ENCODE measurements at regions not wholly inside any gene's neighbourhood (a gene's known extent, or its start where the extent isn't known, plus 50 kb on each side); places are given as distances from the start of the nearest gene placed in this dataset.

GRCh38 chr2:107760620-107761364, 65.9 kb upstream of the RGPD4 start:
- TF ChIP-seq POLR2A (IDR thresholded peaks at IDR 0.05; ENCODE audit: low read length) (no peak), GATA1 (IDR thresholded peaks at IDR 0.05; ENCODE audit: low read depth, low read length) (no peak)
- DNase-seq, result no peak

- TF ChIP-seq GATA1 (IDR thresholded peaks at IDR 0.05; ENCODE audit: low read depth, low read length) (no peak), POLR2A (IDR thresholded peaks at IDR 0.05; ENCODE audit: low read length) (no peak)
- DNase-seq, result no peak
Measured at GRCh38 chr2:107772353-107772752, 54.3 kb upstream of the RGPD4 start.

GRCh38 chr2:107775211-107775610, 51.5 kb upstream of the RGPD4 start:
- no peak for TF ChIP-seq GATA1 (IDR thresholded peaks at IDR 0.05; ENCODE audit: low read depth, low read length)
- TF ChIP-seq POLR2A (IDR thresholded peaks at IDR 0.05; ENCODE audit: low read length), result no peak
- DNase-seq, result no peak

DNA sequence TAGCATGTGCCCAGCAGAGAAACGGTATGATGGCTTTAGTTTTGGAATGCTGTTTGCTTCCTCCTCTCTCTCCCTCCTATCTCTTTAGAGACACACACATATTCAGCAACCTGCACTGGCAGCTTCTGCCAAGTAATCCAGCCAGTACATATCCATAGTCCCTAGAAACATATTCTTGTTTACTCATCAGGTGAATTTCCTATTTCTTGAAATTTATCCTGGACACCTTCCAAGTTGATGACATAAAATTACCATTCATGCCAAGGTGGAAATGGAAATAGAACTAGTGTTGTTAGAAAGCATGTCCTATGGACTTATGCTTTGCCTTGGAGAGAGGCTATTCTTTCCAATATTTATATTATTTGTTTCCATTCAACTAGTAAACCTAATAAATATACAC, 50.9 kb upstream of the RGPD4 start:
- DNase-seq, result no peak

GRCh38 chr2:107776362-107776761, 50.3 kb upstream of the RGPD4 start:
- TF ChIP-seq GATA1 (IDR thresholded peaks at IDR 0.05; ENCODE audit: low read depth, low read length) (no peak), POLR2A (IDR thresholded peaks at IDR 0.05; ENCODE audit: low read length) (no peak)
- DNase-seq, result no peak

More for the DNA sequence above, 50.9 kb upstream of the RGPD4 start:
- TF ChIP-seq POLR2A (IDR thresholded peaks at IDR 0.05; ENCODE audit: low read length) (no peak), GATA1 (IDR thresholded peaks at IDR 0.05; ENCODE audit: low read depth, low read length) (no peak)

All from erythroblast (primary cell).